Hepatocyte (in vitro differentiated cells): ENCODE measurements at regions not wholly inside any gene's neighbourhood (a gene's known extent, or its start where the extent isn't known, plus 50 kb on each side); places are given as distances from the start of the nearest gene placed in this dataset.

Experiments used
- DNase-seq: peaks from one replicate; pipeline ENCODE4 v3.0.0-alpha.2; 2016; ENCODE audit warnings: low spot score
- H2AFZ ChIP-seq: fragments of 200-600 bp; sonication (generic); 2 replicates; pipeline ENCODE4 v1.6.0; 2016; ENCODE audit warnings: antibody characterized with exemption, mild to moderate bottlenecking
- H3K27ac ChIP-seq: fragments of 200-600 bp; sonication (generic); 2 replicates; pipeline ENCODE4 v1.5.1; 2016; ENCODE audit warnings: mild to moderate bottlenecking
- H3K27me3 ChIP-seq: fragments of 200-600 bp; sonication (generic); 2 replicates; pipeline ENCODE4 v1.6.1; 2016
- H3K36me3 ChIP-seq: fragments of 200-600 bp; sonication (generic); replicated peaks from 2 replicates; pipeline ENCODE4 v1.5.1; 2016; ENCODE audit warnings: low read depth; ENCODE audit not compliant: insufficient read depth
- H3K4me1 ChIP-seq: fragments of 200-600 bp; sonication (generic); 2 replicates; pipeline ENCODE4 v1.5.1; 2016; ENCODE audit warnings: mild to moderate bottlenecking, moderate library complexity; ENCODE audit not compliant: insufficient read depth
- H3K4me2 ChIP-seq: fragments of 200-600 bp; sonication (generic); 2 replicates; pipeline ENCODE4 v1.6.0; 2016
- H3K4me3 ChIP-seq: fragments of 200-600 bp; sonication (generic); 2 replicates; pipeline ENCODE4 v1.5.1; 2016; ENCODE audit warnings: mild to moderate bottlenecking
- H3K79me2 ChIP-seq: fragments of 200-600 bp; sonication (generic); 2 replicates; pipeline ENCODE4 v1.6.0; 2017; ENCODE audit warnings: mild to moderate bottlenecking
- H3K9me2 ChIP-seq: fragments of 200-600 bp; sonication (generic); replicated peaks from 2 replicates; pipeline ENCODE4 v1.6.0; 2017; ENCODE audit warnings: mild to moderate bottlenecking; ENCODE audit not compliant: insufficient read depth
- H3K9me3 ChIP-seq: fragments of 200-600 bp; sonication (generic); 2 replicates; pipeline ENCODE4 v1.5.1; 2016; ENCODE audit warnings: low read depth, mild to moderate bottlenecking
- H4K20me1 ChIP-seq: fragments of 200-600 bp; sonication (generic); 2 replicates; pipeline ENCODE4 v1.6.0; 2016; ENCODE audit warnings: mild to moderate bottlenecking; ENCODE audit not compliant: insufficient read depth, poor library complexity, severe bottlenecking
- EZH2 ChIP-seq: fragments of 200-600 bp; sonication (generic); IDR thresholded peaks from 2 replicates; pipeline ENCODE4 v1.6.1; 2016; ENCODE audit warnings: antibody characterized with exemption, mild to moderate bottlenecking, borderline replicate concordance
- EZH2phosphoT487 ChIP-seq: fragments of 200-600 bp; sonication (generic); IDR thresholded peaks from one replicate; pipeline ENCODE4 v1.6.1; 2018; ENCODE audit warnings: antibody characterized with exemption, mild to moderate bottlenecking, low read depth, moderate library complexity; ENCODE audit not compliant: unreplicated experiment, severe bottlenecking
- WGBS: methylation state at CpG from one replicate; pipeline ENCODE4 v1.1.6; 2016; ENCODE audit warnings: low lambda C conversion rate; ENCODE audit errors: missing lambda C conversion rate; 5-methylcytosine and 5-hydroxymethylcytosine counted together
- TF ChIP-seq, protein P1 (sequence below): fragments of 200-600 bp; sonication (generic); IDR thresholded peaks from 2 replicates; pipeline ENCODE4 v1.5.1; 2016; ENCODE audit warnings: antibody characterized with exemption, mild to moderate bottlenecking; ENCODE audit not compliant: poor library complexity

DNA sequence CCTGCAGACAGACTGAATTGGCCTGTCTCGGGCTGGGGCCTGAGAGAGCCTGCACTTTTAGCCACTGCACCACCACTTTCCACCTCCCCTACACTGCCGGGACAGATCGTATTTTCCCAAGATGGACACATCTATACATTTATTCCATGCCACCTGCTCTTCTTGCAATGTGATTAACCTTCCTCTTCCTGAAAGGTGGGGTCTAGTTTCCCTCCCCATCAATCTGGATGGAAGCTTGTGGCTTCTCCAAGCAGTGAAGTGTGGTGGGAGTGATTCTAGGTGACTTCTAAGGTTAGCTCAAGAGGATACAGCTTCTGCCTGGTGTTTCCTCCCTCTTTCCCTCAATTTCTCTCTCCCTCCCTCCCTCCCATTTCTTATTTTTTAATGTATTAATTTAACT is 143.7 kb downstream of the GPCPD1 start:
- H3K36me3 ChIP-seq = no peaks in the 10 kb centered on the region
- H3K27ac ChIP-seq = no peak overlapping the region
- H3K4me1 ChIP-seq = no peaks in the 10 kb centered on the region
- WGBS = 96% methylated on average over 3 of the region's 3 CpGs
- no peak for TF ChIP-seq EZH2
- TF ChIP-seq, protein P1, sequence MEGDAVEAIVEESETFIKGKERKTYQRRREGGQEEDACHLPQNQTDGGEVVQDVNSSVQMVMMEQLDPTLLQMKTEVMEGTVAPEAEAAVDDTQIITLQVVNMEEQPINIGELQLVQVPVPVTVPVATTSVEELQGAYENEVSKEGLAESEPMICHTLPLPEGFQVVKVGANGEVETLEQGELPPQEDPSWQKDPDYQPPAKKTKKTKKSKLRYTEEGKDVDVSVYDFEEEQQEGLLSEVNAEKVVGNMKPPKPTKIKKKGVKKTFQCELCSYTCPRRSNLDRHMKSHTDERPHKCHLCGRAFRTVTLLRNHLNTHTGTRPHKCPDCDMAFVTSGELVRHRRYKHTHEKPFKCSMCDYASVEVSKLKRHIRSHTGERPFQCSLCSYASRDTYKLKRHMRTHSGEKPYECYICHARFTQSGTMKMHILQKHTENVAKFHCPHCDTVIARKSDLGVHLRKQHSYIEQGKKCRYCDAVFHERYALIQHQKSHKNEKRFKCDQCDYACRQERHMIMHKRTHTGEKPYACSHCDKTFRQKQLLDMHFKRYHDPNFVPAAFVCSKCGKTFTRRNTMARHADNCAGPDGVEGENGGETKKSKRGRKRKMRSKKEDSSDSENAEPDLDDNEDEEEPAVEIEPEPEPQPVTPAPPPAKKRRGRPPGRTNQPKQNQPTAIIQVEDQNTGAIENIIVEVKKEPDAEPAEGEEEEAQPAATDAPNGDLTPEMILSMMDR = no peak
- TF ChIP-seq EZH2phosphoT487 = no peak
- no peak overlapping the region for H3K4me2 ChIP-seq
- H4K20me1 ChIP-seq = no peaks in the 10 kb centered on the region
- no peak overlapping the region for H2AFZ ChIP-seq
- H3K27me3 ChIP-seq = peaks cover 2% of the 10 kb centered on the region
- H3K9me3 ChIP-seq = no peaks in the 10 kb centered on the region
- no peak for DNase-seq
- no peak overlapping the region for H3K4me3 ChIP-seq
- H3K79me2 ChIP-seq = no peaks in the 10 kb centered on the region
- H3K9me2 ChIP-seq = no peaks in the 10 kb centered on the region

DNA sequence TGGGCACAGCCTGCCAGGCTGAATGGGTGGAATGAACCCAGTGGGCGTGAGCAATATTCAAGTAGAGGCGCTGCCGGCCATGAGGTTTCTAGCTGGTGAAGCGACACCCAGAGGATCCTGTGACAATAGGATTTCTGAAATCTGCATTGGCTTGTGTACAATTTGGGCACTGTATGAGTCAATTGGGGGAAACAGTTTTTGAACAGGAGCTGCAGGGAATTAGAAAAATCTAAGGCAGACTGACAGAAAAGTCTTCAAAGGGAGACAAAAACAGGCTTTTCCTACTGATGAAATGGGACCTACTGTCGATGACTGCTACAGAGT is 145.2 kb downstream of the GPCPD1 start:
- Histone ChIP-seq H3K9me3 (no peaks in the 10 kb centered on the region), H3K27ac (no peak overlapping the region), H3K4me3 (no peak overlapping the region), H3K9me2 (no peaks in the 10 kb centered on the region), H2AFZ (no peak overlapping the region), H4K20me1 (no peaks in the 10 kb centered on the region), H3K4me2 (no peak overlapping the region), H3K79me2 (no peaks in the 10 kb centered on the region), H3K4me1 (no peaks in the 10 kb centered on the region), H3K36me3 (no peaks in the 10 kb centered on the region), H3K27me3 (peaks cover 2% of the 10 kb centered on the region)
- 90% methylated on average over 5 of the region's 5 CpGs for WGBS
- TF ChIP-seq EZH2phosphoT487 (no peak), EZH2 (no peak)
- TF ChIP-seq, protein P1 = no peak
- DNase-seq = no peak

DNA sequence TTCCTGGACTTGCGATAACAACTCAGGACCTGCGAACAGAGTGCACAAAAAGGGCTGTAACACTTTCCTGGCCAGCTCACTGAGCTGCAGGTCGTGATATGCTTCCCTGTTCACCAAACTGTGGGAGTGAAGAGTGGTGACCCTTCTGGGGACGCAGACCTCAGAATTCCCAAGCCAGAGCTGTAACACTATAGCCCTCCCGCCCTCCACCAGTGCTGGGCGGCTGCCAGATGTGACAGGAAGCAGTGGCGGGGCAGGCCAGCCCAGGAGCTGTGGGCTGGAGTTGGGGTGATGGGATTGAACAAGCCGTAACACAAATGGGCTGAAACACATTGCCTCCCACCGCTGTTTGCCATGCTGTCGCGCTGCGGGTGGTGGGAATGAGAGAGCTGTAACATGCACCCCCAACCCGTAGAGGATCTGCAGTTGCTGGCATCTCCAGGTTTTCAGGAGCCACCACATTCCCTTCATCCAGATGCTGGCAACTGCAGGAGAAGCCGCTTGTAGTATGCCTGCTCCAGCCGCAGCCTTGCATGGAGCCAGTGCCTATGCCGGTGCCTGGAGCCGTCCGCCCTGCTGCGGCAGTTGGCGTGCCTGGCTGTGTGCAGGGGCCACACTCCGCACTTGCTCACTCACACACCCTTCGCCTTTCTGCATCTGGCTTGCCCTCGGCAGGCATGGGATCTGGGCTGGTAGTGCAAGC is 145.8 kb downstream of the GPCPD1 start:
- H3K27ac ChIP-seq = no peak overlapping the region
- H4K20me1 ChIP-seq = no peaks in the 10 kb centered on the region
- no peaks in the 10 kb centered on the region for H3K79me2 ChIP-seq
- 88% methylated on average over 23 of the region's 23 CpGs for WGBS
- no peaks in the 10 kb centered on the region for H3K9me3 ChIP-seq
- no peaks in the 10 kb centered on the region for H3K36me3 ChIP-seq
- no peak overlapping the region for H2AFZ ChIP-seq
- H3K4me1 ChIP-seq = no peaks in the 10 kb centered on the region
- no peak overlapping the region for H3K4me3 ChIP-seq
- no peaks in the 10 kb centered on the region for H3K9me2 ChIP-seq
- peaks cover 2% of the 10 kb centered on the region for H3K27me3 ChIP-seq
- no peak overlapping the region for H3K4me2 ChIP-seq
- no peak for TF ChIP-seq EZH2phosphoT487
- no peak for TF ChIP-seq EZH2
- TF ChIP-seq, protein P1 = no peak
- DNase-seq = no peak
